HepG2 (cell line): ENCODE measurements at regions not wholly inside any gene's neighbourhood (a gene's known extent, or its start where the extent isn't known, plus 50 kb on each side); places are given as distances from the start of the nearest gene placed in this dataset.

Experiments used
- ATAC-seq: fragments of 200-7000 bp; cut with Tn5 transposase; 3 replicates; pipeline ENCODE4 v1.9.1; 2020; ENCODE audit warnings: mild to moderate bottlenecking, moderate library complexity
- BruUV-seq: library from RNA; stranded (reverse); fragments of 400-500 nt; replicated peaks from 2 replicates; lab custom pipeline; 2021; lab: Mats Ljungman, UMichigan
- CTCF ChIA-PET: fragments of 300-600 bp; formaldehyde crosslinking; extraction: SDS; loops from one replicate; lab custom pipeline; 2021; ENCODE audit warnings: low total read pairs, inconsistent platforms, low intra/inter-chr PET ratio; lab: Yijun Ruan, JAX
- POLR2A ChIA-PET: fragments of 350-600 bp; sonication (Branson Sonifier 250); formaldehyde crosslinking; loops from one replicate; lab custom pipeline; 2020; ENCODE audit warnings: antibody characterized with exemption, inconsistent platforms; lab: Yijun Ruan, JAX
- DNase-seq: peaks from one replicate; pipeline ENCODE4 v3.0.0-alpha.2; 2015; ENCODE audit warnings: low spot score
- FAIRE-seq: peaks from 3 replicates; lab custom pipeline; 2011; peaks lifted over from hg19 to GRCh38; lab: Jason Lieb, UNC
- H2AFZ ChIP-seq: one replicate; pipeline ENCODE4 v1.6.1; 2011; ENCODE audit warnings: low read length, inconsistent platforms
- H3K27ac ChIP-seq: fragments of 300-600 bp; 3 replicates; pipeline ENCODE4 v1.8.0; 2011; ENCODE audit warnings: mixed run types, mild to moderate bottlenecking, mixed read lengths, low read length, inconsistent platforms; ENCODE audit not compliant: insufficient read depth; ENCODE audit errors: extremely low read length
- H3K27me3 ChIP-seq, 2 experiments: fragments of 200-600 bp in 1 of 2; 2 replicates in 1 of 2; 3 replicates in 1 of 2; pipeline versions ENCODE4 v1.6.0 to v1.8.0; 2011; ENCODE audit warnings: low read length in 2 of 2, mild to moderate bottlenecking in 2 of 2, moderate library complexity in 2 of 2, inconsistent platforms in 1 of 2; ENCODE audit not compliant: insufficient read depth in 2 of 2, control insufficient read depth in 1 of 2
- H3K36me3 ChIP-seq, 2 experiments: fragments of 200-600 bp in 1 of 2; replicated peaks in 1 of 2; 2 replicates in 1 of 2; 3 replicates in 1 of 2; pipeline versions ENCODE4 v1.5.1 to v1.8.0; 2011; ENCODE audit warnings: low read length in 2 of 2, inconsistent platforms in 1 of 2; ENCODE audit not compliant: insufficient read depth in 2 of 2, control insufficient read depth in 1 of 2
- H3K4me1 ChIP-seq: 2 replicates; pipeline ENCODE4 v1.5.1; 2012; ENCODE audit warnings: low read length, inconsistent platforms; ENCODE audit not compliant: insufficient read depth
- H3K4me2 ChIP-seq: 2 replicates; pipeline ENCODE4 v1.6.0; 2011; ENCODE audit warnings: low read depth, low read length, inconsistent platforms
- H3K4me3 ChIP-seq, 3 experiments: fragments of 200-600 bp in 1 of 3; sonication (generic), shearing (Covaris generic) in 1 of 3; replicated peaks in 1 of 3; 2 replicates each; pipeline ENCODE4 v1.5.1; 2011 to 2016; ENCODE audit warnings: low read length in 3 of 3, inconsistent platforms in 2 of 3, low read depth in 2 of 3, mild to moderate bottlenecking in 2 of 3, control low read depth in 1 of 3, mixed read lengths in 1 of 3; ENCODE audit not compliant: insufficient read depth in 1 of 3
- H3K79me2 ChIP-seq: one replicate; pipeline ENCODE4 v1.6.1; 2011; ENCODE audit warnings: low read length, inconsistent platforms; ENCODE audit not compliant: insufficient read depth
- H3K9ac ChIP-seq: 2 replicates; pipeline ENCODE4 v1.6.0; 2011; ENCODE audit warnings: mild to moderate bottlenecking, low read depth, low read length, inconsistent platforms; ENCODE audit not compliant: insufficient read depth
- H3K9me3 ChIP-seq: 2 replicates; pipeline ENCODE4 v1.5.1; 2012; ENCODE audit warnings: mild to moderate bottlenecking, low read length
- H4K20me1 ChIP-seq: 2 replicates; pipeline ENCODE4 v1.6.0; 2011; ENCODE audit warnings: inconsistent platforms, mild to moderate bottlenecking, low read length, moderate library complexity; ENCODE audit not compliant: insufficient read depth
- BRD4 ChIP-seq: sonication (generic); formaldehyde crosslinking; IDR thresholded peaks from 2 replicates; pipeline ENCODE4 v1.4.0; 2020; ENCODE audit warnings: missing genetic modification reagents
- ETV5 ChIP-seq: IDR thresholded peaks from 2 replicates; pipeline ENCODE4 v1.6.1; 2018; ENCODE audit warnings: missing biosample characterization, missing genetic modification reagents, inconsistent platforms, borderline replicate concordance
- HNRNPL ChIP-seq: fragments of 200-400 bp; formaldehyde crosslinking; IDR thresholded peaks from 2 replicates; pipeline ENCODE4 v1.6.1; 2017; ENCODE audit warnings: mild to moderate bottlenecking, low read depth, low read length
- HOXA3 ChIP-seq: sonication (generic); formaldehyde crosslinking; IDR thresholded peaks from 2 replicates; pipeline ENCODE4 v1.5.0; 2020; ENCODE audit warnings: missing genetic modification reagents
- NFYC ChIP-seq: IDR thresholded peaks from 2 replicates; pipeline ENCODE4 v1.6.1; 2016; ENCODE audit warnings: missing genetic modification reagents, missing compliant biosample characterization
- PAXIP1 ChIP-seq: sonication (generic); formaldehyde crosslinking; conservative IDR thresholded peaks from 2 replicates; pipeline ENCODE4 v1.4.0; 2020; ENCODE audit warnings: mild to moderate bottlenecking, missing genetic modification reagents, moderate library complexity
- SMARCE1 ChIP-seq: fragments of 450-650 bp; IDR thresholded peaks from 2 replicates; pipeline ENCODE4 v1.6.1; 2017; ENCODE audit warnings: borderline replicate concordance
- SSRP1 ChIP-seq: IDR thresholded peaks from 2 replicates; pipeline ENCODE4 v1.6.1; 2016; ENCODE audit warnings: control low read depth
- ZBTB8A ChIP-seq: sonication (generic); formaldehyde crosslinking; IDR thresholded peaks from 2 replicates; pipeline ENCODE4 v1.4.0; 2020; ENCODE audit warnings: mild to moderate bottlenecking, low read depth, missing genetic modification reagents, borderline replicate concordance
- ZKSCAN5 ChIP-seq: sonication (generic); formaldehyde crosslinking; IDR thresholded peaks from 2 replicates; pipeline ENCODE4 v1.5.1; 2020; ENCODE audit warnings: mild to moderate bottlenecking, missing genetic modification reagents
- ZNF3 ChIP-seq: IDR thresholded peaks from 2 replicates; pipeline ENCODE4 v1.7.0; 2017; ENCODE audit warnings: inconsistent platforms
- ZNF572 ChIP-seq: sonication (generic); formaldehyde crosslinking; IDR thresholded peaks from 2 replicates; pipeline ENCODE4 v1.5.1; 2020; ENCODE audit warnings: mild to moderate bottlenecking, missing genetic modification reagents
- ZNF775 ChIP-seq: sonication (generic); formaldehyde crosslinking; IDR thresholded peaks from 2 replicates; pipeline ENCODE4 v1.4.0; 2020; ENCODE audit warnings: missing genetic modification reagents, mild to moderate bottlenecking, moderate library complexity, borderline replicate concordance
- WGBS: methylation state at CpG from one replicate; pipeline ENCODE4 v1.1.6; 2017; ENCODE audit warnings: low lambda C conversion rate; 5-methylcytosine and 5-hydroxymethylcytosine counted together
- in situ Hi-C: cut with HindIII; loops from 2 replicates; pipeline ENCODE4 v1.10.0; 2017; ENCODE audit warnings: low pct_unique_long_range_greater_than_20kb; ENCODE audit not compliant: extremely low pct_ligation_motif_present
- intact Hi-C: fragments of 100-400 bp; cut with micrococcal nuclease; formaldehyde crosslinking; loops from one replicate; pipeline ENCODE4 v1.10.0; 2022; ENCODE audit not compliant: unreplicated experiment
- TF ChIP-seq, protein P1 (sequence below): sonication (generic); formaldehyde crosslinking; IDR thresholded peaks from 2 replicates; pipeline ENCODE4 v1.4.0; 2020; ENCODE audit warnings: missing genetic modification reagents
- TF ChIP-seq, protein P2 (sequence below): sonication (generic); formaldehyde crosslinking; IDR thresholded peaks from 2 replicates; pipeline ENCODE4 v1.4.0; 2020; ENCODE audit warnings: missing genetic modification reagents

- intact Hi-C loops: no loop called here
- no peak overlapping the region for H3K27ac ChIP-seq
- BruUV-seq: no TSS peak
- DNase-seq: no peak
- no peaks in the 10 kb centered on the region for H4K20me1 ChIP-seq
- no peak overlapping the region for H3K4me3 ChIP-seq
- in situ Hi-C loops: no loop called here
- H3K9ac ChIP-seq: no peak overlapping the region
- no peak for ATAC-seq
- 25% methylated on average over 2 of the region's 2 CpGs for WGBS
- H3K79me2 ChIP-seq: no peaks in the 10 kb centered on the region
- no peak overlapping the region for H2AFZ ChIP-seq
- ChIA-PET CTCF (no interaction called here), POLR2A (no interaction called here)
- FAIRE-seq: no peak
- no peaks in the 10 kb centered on the region for H3K4me1 ChIP-seq
- H3K36me3 ChIP-seq: no peaks in the 10 kb centered on the region
- H3K27me3 ChIP-seq: no peaks in the 10 kb centered on the region; a peak in 1 of 5 replicates
- no peak overlapping the region for H3K4me2 ChIP-seq
- peaks cover 19% of the 10 kb centered on the region; the same call in 1 of the 2 replicates for H3K9me3 ChIP-seq
- TF ChIP-seq ZNF3 (CRISPR knock-in tag) (no peak), NFYC (no peak), SMARCE1 (no peak), BRD4 (CRISPR knock-in tag) (no peak), ZNF775 (no peak)
- TF ChIP-seq, protein P1, sequence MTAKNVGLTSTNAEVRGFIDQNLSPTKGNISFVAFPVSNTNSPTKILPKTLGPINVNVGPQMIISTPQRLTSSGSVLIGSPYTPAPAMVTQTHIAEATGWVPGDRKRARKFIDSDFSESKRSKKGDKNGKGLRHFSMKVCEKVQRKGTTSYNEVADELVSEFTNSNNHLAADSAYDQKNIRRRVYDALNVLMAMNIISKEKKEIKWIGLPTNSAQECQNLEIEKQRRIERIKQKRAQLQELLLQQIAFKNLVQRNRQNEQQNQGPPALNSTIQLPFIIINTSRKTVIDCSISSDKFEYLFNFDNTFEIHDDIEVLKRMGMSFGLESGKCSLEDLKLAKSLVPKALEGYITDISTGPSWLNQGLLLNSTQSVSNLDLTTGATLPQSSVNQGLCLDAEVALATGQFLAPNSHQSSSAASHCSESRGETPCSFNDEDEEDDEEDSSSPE: no peak
- TF ChIP-seq, all 625 proteins: peak for 0
These were observed 96.3 kb upstream of the PLEKHA5 start for GRCh38 chr12:19033244-19033643.

DNA sequence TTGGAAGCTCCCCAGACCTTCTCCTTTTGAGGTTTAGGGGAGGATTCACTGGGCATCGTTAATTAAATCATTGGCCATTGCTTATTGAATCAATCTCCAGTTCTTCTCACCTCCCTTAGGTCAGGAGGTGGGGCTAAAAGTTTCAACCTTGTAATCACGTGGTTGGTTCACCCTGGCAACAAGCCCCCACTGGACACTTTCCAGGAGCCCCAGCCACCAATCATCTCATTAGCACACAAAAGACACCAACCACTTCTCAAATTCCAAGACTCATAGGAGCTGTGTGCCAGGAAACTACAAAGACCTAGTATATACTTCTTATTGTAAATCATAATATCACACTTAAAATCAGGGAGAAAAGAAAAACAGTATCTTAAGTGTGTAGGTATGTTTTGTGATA lies 94.6 kb upstream of the PLEKHA5 start:
- no peaks in the 10 kb centered on the region; a peak in 1 of 5 replicates for H3K27me3 ChIP-seq
- H3K79me2 ChIP-seq: no peaks in the 10 kb centered on the region
- no peak for ATAC-seq
- intact Hi-C loops: no loop called here
- H3K4me1 ChIP-seq: no peaks in the 10 kb centered on the region
- no peak for FAIRE-seq
- ChIA-PET POLR2A (no interaction called here), CTCF (no interaction called here)
- H3K27ac ChIP-seq: no peak overlapping the region
- in situ Hi-C loops: no loop called here
- no peak overlapping the region for H3K4me2 ChIP-seq
- DNase-seq: no peak
- no peak overlapping the region for H3K4me3 ChIP-seq
- H3K9ac ChIP-seq: no peak overlapping the region
- no peak overlapping the region for H2AFZ ChIP-seq
- BruUV-seq: no TSS peak
- WGBS: 15% methylated on average over 2 of the region's 2 CpGs
- peaks cover 19% of the 10 kb centered on the region; the same call in 1 of the 2 replicates for H3K9me3 ChIP-seq
- H3K36me3 ChIP-seq: no peaks in the 10 kb centered on the region
- no peaks in the 10 kb centered on the region for H4K20me1 ChIP-seq
- no peak for TF ChIP-seq PAXIP1 (CRISPR knock-in tag)
- no peak for TF ChIP-seq ZKSCAN5
- no peak for TF ChIP-seq ZBTB8A (CRISPR knock-in tag)
- TF ChIP-seq, protein P2, sequence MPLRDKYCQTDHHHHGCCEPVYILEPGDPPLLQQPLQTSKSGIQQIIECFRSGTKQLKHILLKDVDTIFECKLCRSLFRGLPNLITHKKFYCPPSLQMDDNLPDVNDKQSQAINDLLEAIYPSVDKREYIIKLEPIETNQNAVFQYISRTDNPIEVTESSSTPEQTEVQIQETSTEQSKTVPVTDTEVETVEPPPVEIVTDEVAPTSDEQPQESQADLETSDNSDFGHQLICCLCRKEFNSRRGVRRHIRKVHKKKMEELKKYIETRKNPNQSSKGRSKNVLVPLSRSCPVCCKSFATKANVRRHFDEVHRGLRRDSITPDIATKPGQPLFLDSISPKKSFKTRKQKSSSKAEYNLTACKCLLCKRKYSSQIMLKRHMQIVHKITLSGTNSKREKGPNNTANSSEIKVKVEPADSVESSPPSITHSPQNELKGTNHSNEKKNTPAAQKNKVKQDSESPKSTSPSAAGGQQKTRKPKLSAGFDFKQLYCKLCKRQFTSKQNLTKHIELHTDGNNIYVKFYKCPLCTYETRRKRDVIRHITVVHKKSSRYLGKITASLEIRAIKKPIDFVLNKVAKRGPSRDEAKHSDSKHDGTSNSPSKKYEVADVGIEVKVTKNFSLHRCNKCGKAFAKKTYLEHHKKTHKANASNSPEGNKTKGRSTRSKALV (CRISPR knock-in tag): no peak
- TF ChIP-seq ZNF572: no peak
- TF ChIP-seq BRD4 (CRISPR knock-in tag): no peak
- no peak for TF ChIP-seq HOXA3 (CRISPR knock-in tag)
- TF ChIP-seq HNRNPL: no peak
- no peak for TF ChIP-seq SSRP1
- TF ChIP-seq ETV5 (CRISPR knock-in tag): no peak
